ENCODE measurements at regions not wholly inside any gene's neighbourhood (a gene's known extent, or its start where the extent isn't known, plus 50 kb on each side); places are given as distances from the start of the nearest gene placed in this dataset.

DNA sequence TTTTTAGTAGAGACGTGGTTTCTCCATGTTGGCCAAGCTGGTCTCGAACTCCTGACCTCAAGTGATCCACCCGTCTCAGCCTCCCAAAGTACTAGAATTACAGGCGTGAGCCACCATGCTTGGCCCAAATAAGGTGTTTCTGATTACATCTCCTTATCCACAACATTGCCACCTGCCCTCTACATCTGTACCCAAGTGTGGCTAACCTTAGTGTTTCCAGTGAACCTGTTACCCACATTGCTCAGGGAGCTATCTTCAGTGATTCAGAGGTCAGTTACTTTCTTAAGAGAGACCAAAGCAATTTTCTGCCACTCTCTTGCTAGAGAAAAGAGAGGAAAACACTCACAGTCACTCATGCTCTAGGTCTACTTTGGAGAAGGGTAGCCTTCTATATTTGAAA, 115.0 kb upstream of the SLC39A10 start:
- H3K79me2 ChIP-seq (ENCODE audit: control insufficient read depth in 1 of 2, insufficient read depth in 2 of 2, low read length in 2 of 2), result no peaks in the 10 kb centered on the region
- no peak overlapping the region for H4K91ac ChIP-seq (replicated peaks; ENCODE audit: insufficient read length, low read length)
- no peak overlapping the region for H4K8ac ChIP-seq (ENCODE audit: extremely low read depth, insufficient read depth, low read length)
- H3K18ac ChIP-seq (ENCODE audit: extremely low read depth, low read length), result no peak overlapping the region
- no peak overlapping the region for H2BK5ac ChIP-seq (ENCODE audit: low read depth, low read length)
- H2BK20ac ChIP-seq (ENCODE audit: low read length), result no peak overlapping the region
- DNase-seq (ENCODE audit: low read depth in 1 of 2, low spot score in 2 of 2), result no peak
- no peak overlapping the region for H3K23ac ChIP-seq (ENCODE audit: insufficient read length)
- no peak overlapping the region for H3K4me3 ChIP-seq (ENCODE audit: extremely low read depth in 1 of 4, insufficient read depth in 2 of 4, low read depth in 3 of 4, low read length in 4 of 4)
- peaks cover 0 to 3% (median 1%) of the 10 kb centered on the region in 4 experiments; a peak in 2 of 7 replicates for H3K4me1 ChIP-seq (replicated peaks in 1 of 4; ENCODE audit: control insufficient read depth in 3 of 4, insufficient read depth in 4 of 4, low read length in 3 of 4)
- no peak overlapping the region for H3K27ac ChIP-seq (ENCODE audit: low read depth, low read length)
- no peak overlapping the region for H3K56ac ChIP-seq (replicated peaks; ENCODE audit: insufficient read length, low read depth, low read length)
- ChIA-PET CTCF (ENCODE audit: partially characterized antibody) (interaction anchor here (1.4 kb wide), 1 partner anchor 44 kb away, joined by 4 read pairs; no protein-coding TSS in a partner anchor), POLR2A (ENCODE audit: partially characterized antibody) (no interaction called here)
- no peak overlapping the region for H3K14ac ChIP-seq (ENCODE audit: insufficient read length)
- H3K27me3 ChIP-seq (replicated peaks in 1 of 4; ENCODE audit: control insufficient read depth in 3 of 4, extremely low read depth in 1 of 4, insufficient read depth in 3 of 4, low read length in 3 of 4), result no peaks in the 10 kb centered on the region
- no peaks in the 10 kb centered on the region for H3K79me1 ChIP-seq (ENCODE audit: low read depth, low read length)
- FAIRE-seq, result no peak
- H3K4me2 ChIP-seq (ENCODE audit: insufficient read depth in 1 of 2, low read depth in 2 of 2, low read length in 2 of 2), result no peak overlapping the region
- no peaks in the 10 kb centered on the region for H3K23me2 ChIP-seq (ENCODE audit: low read depth, low read length)
- no peak overlapping the region for H2AK5ac ChIP-seq (ENCODE audit: low read depth, low read length)
- no peak overlapping the region for H2BK15ac ChIP-seq (ENCODE audit: low read length)
- H2BK12ac ChIP-seq (ENCODE audit: low read depth, low read length), result no peak overlapping the region
- 79% methylated on average over 4 of the region's 4 CpGs; no CpG with 5 or more reads in 1 of the 2 experiments for WGBS, 2 experiments (ENCODE audit: extremely low coverage in 1 of 2, insufficient coverage in 1 of 2, insufficient read length in 1 of 2, insufficient replicate concordance in 2 of 2, low coverage in 1 of 2, low lambda C conversion rate in 2 of 2, missing lambda C conversion rate in 1 of 2)
- H4K5ac ChIP-seq (ENCODE audit: insufficient read length, low read depth, low read length), result no peak overlapping the region
- no peak overlapping the region for H2BK120ac ChIP-seq (replicated peaks; ENCODE audit: low read depth, low read length)
- H3K36me3 ChIP-seq (ENCODE audit: control insufficient read depth in 2 of 4, insufficient read depth in 4 of 4, low read length in 3 of 4), result no peaks in the 10 kb centered on the region
- H2AFZ ChIP-seq (ENCODE audit: low read length), result no peak overlapping the region
- H3K9me3 ChIP-seq (ENCODE audit: insufficient read depth in 2 of 2, low read depth in 1 of 2, low read length in 1 of 2), result peaks cover 0 to 1% of the 10 kb centered on the region in 2 experiments; a peak in 1 of 4 replicates
- no peak overlapping the region for H3K9ac ChIP-seq (replicated peaks in 1 of 4; ENCODE audit: extremely low read depth in 1 of 4, low read depth in 3 of 4, low read length in 3 of 4)
- H4K20me1 ChIP-seq (replicated peaks in 1 of 2; ENCODE audit: control insufficient read depth in 1 of 2, insufficient read depth in 2 of 2, low read length in 2 of 2), result no peaks in the 10 kb centered on the region
- H3K4ac ChIP-seq (replicated peaks; ENCODE audit: insufficient read length, low read depth, low read length), result no peak overlapping the region
- no peak for TF ChIP-seq BACH1 (IDR thresholded peaks at IDR 0.05; ENCODE audit: low read length)
- TF ChIP-seq EZH2 (IDR thresholded peaks at IDR 0.05; ENCODE audit: low read depth, low read length, severe bottlenecking), result no peak
- no peak for TF ChIP-seq SP1 (IDR thresholded peaks at IDR 0.05; ENCODE audit: low read depth, low read length)
- TF ChIP-seq BCL11A (IDR thresholded peaks at IDR 0.05; ENCODE audit: low read depth in 2 of 2, low read length in 2 of 2), result no peak
- TF ChIP-seq, protein P1, sequence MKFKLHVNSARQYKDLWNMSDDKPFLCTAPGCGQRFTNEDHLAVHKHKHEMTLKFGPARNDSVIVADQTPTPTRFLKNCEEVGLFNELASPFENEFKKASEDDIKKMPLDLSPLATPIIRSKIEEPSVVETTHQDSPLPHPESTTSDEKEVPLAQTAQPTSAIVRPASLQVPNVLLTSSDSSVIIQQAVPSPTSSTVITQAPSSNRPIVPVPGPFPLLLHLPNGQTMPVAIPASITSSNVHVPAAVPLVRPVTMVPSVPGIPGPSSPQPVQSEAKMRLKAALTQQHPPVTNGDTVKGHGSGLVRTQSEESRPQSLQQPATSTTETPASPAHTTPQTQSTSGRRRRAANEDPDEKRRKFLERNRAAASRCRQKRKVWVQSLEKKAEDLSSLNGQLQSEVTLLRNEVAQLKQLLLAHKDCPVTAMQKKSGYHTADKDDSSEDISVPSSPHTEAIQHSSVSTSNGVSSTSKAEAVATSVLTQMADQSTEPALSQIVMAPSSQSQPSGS (IDR thresholded peaks at IDR 0.05; ENCODE audit: low read length), result no peak
- no peak for TF ChIP-seq CHD1 (IDR thresholded peaks at IDR 0.05; ENCODE audit: low read depth, low read length)
- TF ChIP-seq GABPA (IDR thresholded peaks at IDR 0.05; ENCODE audit: borderline replicate concordance, insufficient read depth, low read length), result no peak
- no peak for TF ChIP-seq RBBP5 (IDR thresholded peaks at IDR 0.05; ENCODE audit: borderline replicate concordance, low read depth, low read length)
- no peak for TF ChIP-seq TCF12 (IDR thresholded peaks at IDR 0.05; ENCODE audit: low read depth, low read length)
- no peak for TF ChIP-seq ZNF274 (IDR thresholded peaks at IDR 0.05; ENCODE audit: borderline replicate concordance, extremely low read depth, low read length)
- TF ChIP-seq NRF1 (IDR thresholded peaks at IDR 0.05; ENCODE audit: low read depth, low read length), result no peak
- TF ChIP-seq TAF7 (optimal IDR thresholded peaks at IDR 0.05; ENCODE audit: borderline replicate concordance, low read depth, low read length), result no peak
- no peak for TF ChIP-seq EP300 (IDR thresholded peaks at IDR 0.05; ENCODE audit: borderline replicate concordance in 1 of 2, low read depth in 2 of 2, low read length in 2 of 2)
